Nephron (organoid): ENCODE measurements at regions not wholly inside any gene's neighbourhood (a gene's known extent, or its start where the extent isn't known, plus 50 kb on each side); places are given as distances from the start of the nearest gene placed in this dataset.

Experiments
- H3K27ac Mint-ChIP-seq, 3 experiments: 2 replicates each; pipeline ENCODE4 v1.8.0; 2020; ENCODE audit warnings: mixed read lengths in 3 of 3, mild to moderate bottlenecking in 2 of 3, moderate library complexity in 1 of 3
- H3K27me3 Mint-ChIP-seq: 2 replicates; pipeline ENCODE4 v1.8.0; 2021; ENCODE audit warnings: low read depth, mild to moderate bottlenecking, moderate library complexity, mixed read lengths
- H3K36me3 Mint-ChIP-seq: 2 replicates; pipeline ENCODE4 v1.8.0; 2020; ENCODE audit warnings: low read depth, mixed read lengths
- H3K4me1 Mint-ChIP-seq: 2 replicates; pipeline ENCODE4 v1.8.0; 2020; ENCODE audit warnings: mixed read lengths
- H3K4me3 Mint-ChIP-seq, 3 experiments: 2 replicates each; pipeline ENCODE4 v1.8.0; 2020; ENCODE audit warnings: mild to moderate bottlenecking in 3 of 3, mixed read lengths in 3 of 3, moderate library complexity in 2 of 3
- H3K9me3 Mint-ChIP-seq: 2 replicates; pipeline ENCODE4 v1.8.0; 2020; ENCODE audit warnings: mixed read lengths
- TF ChIP-seq, protein P1 (sequence below), 3 experiments: fragments of 200-600 bp; sonication (generic); IDR thresholded peaks; one replicate each; pipeline ENCODE4 v1.5.0; 2021; ENCODE audit warnings: antibody characterized with exemption in 3 of 3; ENCODE audit not compliant: unreplicated experiment in 3 of 3

DNA sequence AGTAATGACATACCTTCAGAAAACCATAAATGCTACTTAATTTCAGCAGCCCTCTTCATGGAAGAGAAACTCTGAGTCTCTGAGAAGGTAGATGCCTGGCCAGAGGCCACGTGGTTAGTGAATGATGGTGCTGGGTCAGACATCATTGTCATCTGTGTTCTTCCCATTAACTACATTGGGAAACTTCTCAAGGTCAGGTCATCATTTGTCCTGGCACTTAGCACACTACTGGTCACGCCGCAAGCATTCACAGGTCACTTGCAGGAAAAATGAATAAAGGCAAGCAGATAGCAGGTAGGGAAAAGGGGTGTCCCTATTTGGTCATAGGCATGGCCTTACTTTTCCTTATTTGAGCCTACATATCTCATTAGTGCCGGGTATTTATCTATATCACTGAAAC lies 220.1 kb upstream of the PROX1 start:
- Mint-ChIP-seq H3K4me1 (no peaks in the 10 kb centered on the region), H3K9me3 (no peaks in the 10 kb centered on the region), H3K4me3 (no peak overlapping the region), H3K36me3 (no peaks in the 10 kb centered on the region), H3K27ac (no peak overlapping the region), H3K27me3 (peaks cover 15% of the 10 kb centered on the region)
- TF ChIP-seq, protein P1, sequence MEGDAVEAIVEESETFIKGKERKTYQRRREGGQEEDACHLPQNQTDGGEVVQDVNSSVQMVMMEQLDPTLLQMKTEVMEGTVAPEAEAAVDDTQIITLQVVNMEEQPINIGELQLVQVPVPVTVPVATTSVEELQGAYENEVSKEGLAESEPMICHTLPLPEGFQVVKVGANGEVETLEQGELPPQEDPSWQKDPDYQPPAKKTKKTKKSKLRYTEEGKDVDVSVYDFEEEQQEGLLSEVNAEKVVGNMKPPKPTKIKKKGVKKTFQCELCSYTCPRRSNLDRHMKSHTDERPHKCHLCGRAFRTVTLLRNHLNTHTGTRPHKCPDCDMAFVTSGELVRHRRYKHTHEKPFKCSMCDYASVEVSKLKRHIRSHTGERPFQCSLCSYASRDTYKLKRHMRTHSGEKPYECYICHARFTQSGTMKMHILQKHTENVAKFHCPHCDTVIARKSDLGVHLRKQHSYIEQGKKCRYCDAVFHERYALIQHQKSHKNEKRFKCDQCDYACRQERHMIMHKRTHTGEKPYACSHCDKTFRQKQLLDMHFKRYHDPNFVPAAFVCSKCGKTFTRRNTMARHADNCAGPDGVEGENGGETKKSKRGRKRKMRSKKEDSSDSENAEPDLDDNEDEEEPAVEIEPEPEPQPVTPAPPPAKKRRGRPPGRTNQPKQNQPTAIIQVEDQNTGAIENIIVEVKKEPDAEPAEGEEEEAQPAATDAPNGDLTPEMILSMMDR (IDR thresholded peaks at IDR 0.05; ENCODE audit: unreplicated experiment in 3 of 3), result no peak

GRCh38 chr1:213772128-213773063 lies 215.4 kb upstream of the PROX1 start:
- Mint-ChIP-seq H3K4me1 (no peaks in the 10 kb centered on the region), H3K9me3 (peaks cover 4% of the 10 kb centered on the region), H3K4me3 (no peak overlapping the region)

GRCh38 chr1:213773975-213774374 lies 213.8 kb upstream of the PROX1 start:
- peaks cover 4% of the 10 kb centered on the region for H3K27me3 Mint-ChIP-seq
- H3K9me3 Mint-ChIP-seq, result peaks cover 4% of the 10 kb centered on the region
- H3K36me3 Mint-ChIP-seq, result no peaks in the 10 kb centered on the region
- H3K4me1 Mint-ChIP-seq, result no peaks in the 10 kb centered on the region
- H3K4me3 Mint-ChIP-seq, result no peak overlapping the region
- TF ChIP-seq, protein P1 (IDR thresholded peaks at IDR 0.05; ENCODE audit: unreplicated experiment in 3 of 3), result no peak
- no peak overlapping the region for H3K27ac Mint-ChIP-seq

More at GRCh38 chr1:213772128-213773063, 215.4 kb upstream of the PROX1 start:
- no peaks in the 10 kb centered on the region for H3K36me3 Mint-ChIP-seq
- TF ChIP-seq, protein P1 (IDR thresholded peaks at IDR 0.05; ENCODE audit: unreplicated experiment in 3 of 3), result no peak
- peaks cover 4% of the 10 kb centered on the region for H3K27me3 Mint-ChIP-seq
- H3K27ac Mint-ChIP-seq, result no peak overlapping the region

DNA sequence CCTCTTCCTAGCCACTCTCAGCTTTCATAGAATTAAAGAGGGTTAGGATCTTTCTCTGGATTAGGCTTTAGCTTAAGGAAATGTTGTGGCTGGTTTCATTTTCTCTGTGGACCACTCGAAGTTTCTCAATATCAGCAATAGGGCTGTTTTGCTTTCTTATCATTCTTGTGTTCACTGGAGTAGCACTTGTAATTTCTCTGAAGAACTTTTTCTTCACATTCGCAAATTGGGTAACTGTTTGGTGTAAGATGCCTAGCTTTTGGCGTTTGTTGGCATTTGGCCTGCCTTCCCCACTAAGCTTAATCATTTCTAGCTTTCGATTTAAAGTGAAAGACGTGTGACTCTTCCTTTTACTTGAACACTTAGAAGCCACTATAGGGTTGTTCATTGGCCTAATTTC lies 210.8 kb upstream of the PROX1 start:
- Mint-ChIP-seq H3K4me3 (no peak overlapping the region), H3K27ac (no peak overlapping the region), H3K27me3 (peaks cover 13% of the 10 kb centered on the region), H3K36me3 (no peaks in the 10 kb centered on the region), H3K9me3 (peaks cover 4% of the 10 kb centered on the region), H3K4me1 (no peaks in the 10 kb centered on the region)
- TF ChIP-seq, protein P1 (IDR thresholded peaks at IDR 0.05; ENCODE audit: unreplicated experiment in 3 of 3), result no peak

DNA sequence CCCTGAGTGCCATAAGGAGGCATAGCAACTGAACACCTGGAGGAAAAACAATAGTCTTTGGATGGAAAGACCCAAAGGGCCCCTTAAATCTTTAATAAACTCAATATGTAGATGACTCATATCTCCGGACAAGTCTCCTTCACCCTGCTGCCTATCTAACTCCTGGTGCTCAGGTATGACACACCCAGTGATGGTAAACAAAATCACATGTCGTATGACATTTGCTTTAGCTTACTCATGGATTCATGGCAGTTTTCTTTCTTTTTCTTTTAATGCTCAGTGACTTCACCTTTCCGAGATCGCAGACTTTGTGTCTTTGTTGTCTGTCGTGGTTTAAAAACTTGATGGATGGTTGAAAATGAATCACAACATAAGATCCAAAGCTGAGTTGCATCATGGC lies 208.5 kb upstream of the PROX1 start:
- H3K4me1 Mint-ChIP-seq, result no peaks in the 10 kb centered on the region
- H3K27ac Mint-ChIP-seq, result no peak overlapping the region
- H3K36me3 Mint-ChIP-seq, result no peaks in the 10 kb centered on the region
- peaks cover 17% of the 10 kb centered on the region for H3K27me3 Mint-ChIP-seq
- TF ChIP-seq, protein P1 (IDR thresholded peaks at IDR 0.05; ENCODE audit: unreplicated experiment in 3 of 3), result no peak
- H3K9me3 Mint-ChIP-seq, result peaks cover 4% of the 10 kb centered on the region
- no peak overlapping the region for H3K4me3 Mint-ChIP-seq
